ENCODE measurements at regions not wholly inside any gene's neighbourhood (a gene's known extent, or its start where the extent isn't known, plus 50 kb on each side); places are given as distances from the start of the nearest gene placed in this dataset.

DNA sequence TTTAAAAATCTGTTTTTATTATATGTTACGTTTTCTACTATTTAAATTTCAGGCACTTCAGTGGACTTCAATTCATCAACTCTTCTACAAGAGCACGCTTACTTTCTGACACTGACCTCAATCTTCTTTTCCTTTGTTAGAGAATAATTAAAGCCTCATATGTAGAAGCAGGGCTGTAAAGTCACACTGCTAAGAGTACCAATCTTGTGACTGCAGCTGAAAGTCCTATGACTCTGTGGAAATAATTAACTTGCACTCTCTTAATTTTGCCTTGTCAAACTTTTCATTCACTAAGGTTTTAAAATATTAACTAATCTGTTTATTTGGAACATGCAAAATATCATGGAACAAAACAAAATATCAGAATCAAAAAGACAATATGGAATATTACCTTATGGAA is 498.1 kb downstream of the PCDH10 start:
- H3K27me3 ChIP-seq (ENCODE audit: control insufficient read depth in 3 of 3, insufficient read depth in 3 of 3, low read depth in 1 of 3, low read length in 3 of 3), result no peaks in the 10 kb centered on the region
- no CpG with 5 or more reads among the region's 2 CpGs for WGBS, 2 donors (ENCODE audit: extremely low coverage in 2 of 2, insufficient read length in 2 of 2, insufficient replicate concordance in 1 of 2)
- H2BK120ac ChIP-seq (ENCODE audit: low read depth, low read length), result no peak overlapping the region
- no peak overlapping the region for H3K4ac ChIP-seq (ENCODE audit: low read length)
- no peak overlapping the region for H2BK5ac ChIP-seq (ENCODE audit: low read length)
- no peak for DNase-seq (ENCODE audit: low spot score)
- H3K14ac ChIP-seq (ENCODE audit: low read length), result no peak overlapping the region
- no peak overlapping the region for H3K9ac ChIP-seq (ENCODE audit: low read depth, low read length, poor library complexity)
- no peaks in the 10 kb centered on the region for H3K36me3 ChIP-seq (replicated peaks in 1 of 2; ENCODE audit: control insufficient read depth in 2 of 2, insufficient read depth in 2 of 2, low read length in 2 of 2)
- no peaks in the 10 kb centered on the region for H3K79me1 ChIP-seq (ENCODE audit: low read depth, low read length)
- H3K4me3 ChIP-seq (ENCODE audit: low read length in 2 of 2), result no peak overlapping the region
- H3K4me2 ChIP-seq (ENCODE audit: insufficient read depth, low read length, poor library complexity, severe bottlenecking), result no peak overlapping the region
- H4K8ac ChIP-seq (ENCODE audit: low read depth, low read length), result no peak overlapping the region
- H3K23ac ChIP-seq (ENCODE audit: low read depth, low read length, poor library complexity), result no peak overlapping the region
- H2AK5ac ChIP-seq (ENCODE audit: low read depth, low read length), result no peak overlapping the region
- no peaks in the 10 kb centered on the region for H3K9me3 ChIP-seq (replicated peaks in 1 of 2; ENCODE audit: control insufficient read depth in 2 of 2, insufficient read depth in 1 of 2, low read depth in 1 of 2, low read length in 2 of 2)
- H2BK15ac ChIP-seq (ENCODE audit: low read length), result no peak overlapping the region
- H3K18ac ChIP-seq (ENCODE audit: low read length), result no peak overlapping the region
- no peak overlapping the region for H2BK12ac ChIP-seq (ENCODE audit: low read length)
- no peaks in the 10 kb centered on the region for H3K4me1 ChIP-seq (ENCODE audit: control insufficient read depth in 2 of 2, insufficient read depth in 1 of 2, low read depth in 1 of 2, low read length in 2 of 2)
- H3K27ac ChIP-seq (replicated peaks; ENCODE audit: low read length), result no peak overlapping the region
- peak overlapping the region; percentile 53 for H2AFZ ChIP-seq (ENCODE audit: low read length)
- H4K91ac ChIP-seq (ENCODE audit: low read depth, low read length, poor library complexity), result no peak overlapping the region

DNA sequence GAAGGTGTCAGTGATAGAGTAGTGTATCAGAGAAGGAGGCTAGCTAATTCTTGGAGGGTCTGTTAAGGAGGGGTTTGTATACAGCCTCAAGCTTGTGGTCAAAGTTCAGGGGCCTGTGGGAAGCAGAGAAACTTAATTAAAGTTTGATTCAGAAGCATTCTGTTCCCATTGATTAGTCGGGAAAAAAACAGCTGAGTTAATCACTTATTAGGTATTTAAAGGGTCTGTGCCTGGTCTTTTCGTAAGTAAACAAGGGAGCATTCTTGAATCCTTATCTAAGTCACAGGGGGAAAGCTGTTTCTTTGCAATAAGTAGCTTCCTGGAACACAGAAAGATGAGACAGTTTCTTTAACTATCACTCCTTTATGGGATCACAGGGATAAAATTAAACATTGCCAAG is 492.1 kb downstream of the PCDH10 start:
- H2BK12ac ChIP-seq (ENCODE audit: low read length), result no peak overlapping the region
- H3K9me3 ChIP-seq (replicated peaks in 1 of 2; ENCODE audit: control insufficient read depth in 2 of 2, insufficient read depth in 1 of 2, low read depth in 1 of 2, low read length in 2 of 2), result peaks cover 0 to 1% of the 10 kb centered on the region in 2 donors
- H3K79me1 ChIP-seq (ENCODE audit: low read depth, low read length), result no peaks in the 10 kb centered on the region
- WGBS, 2 donors (ENCODE audit: extremely low coverage in 2 of 2, insufficient read length in 2 of 2, insufficient replicate concordance in 1 of 2), result no CpG with 5 or more reads among the region's 2 CpGs
- no peak overlapping the region for H3K4ac ChIP-seq (ENCODE audit: low read length)
- no peak overlapping the region for H2BK5ac ChIP-seq (ENCODE audit: low read length)
- no peaks in the 10 kb centered on the region for H3K36me3 ChIP-seq (replicated peaks in 1 of 2; ENCODE audit: control insufficient read depth in 2 of 2, insufficient read depth in 2 of 2, low read length in 2 of 2)
- H2AFZ ChIP-seq (ENCODE audit: low read length), result peak overlapping the region; percentile 85
- H3K27me3 ChIP-seq (ENCODE audit: control insufficient read depth in 3 of 3, insufficient read depth in 3 of 3, low read depth in 1 of 3, low read length in 3 of 3), result no peaks in the 10 kb centered on the region
- H3K9ac ChIP-seq (ENCODE audit: low read depth, low read length, poor library complexity), result no peak overlapping the region
- H3K18ac ChIP-seq (ENCODE audit: low read length), result no peak overlapping the region
- no peak overlapping the region for H2BK120ac ChIP-seq (ENCODE audit: low read depth, low read length)
- H3K14ac ChIP-seq (ENCODE audit: low read length), result no peak overlapping the region
- no peak overlapping the region for H3K4me3 ChIP-seq (ENCODE audit: low read length in 2 of 2)
- H3K4me2 ChIP-seq (ENCODE audit: insufficient read depth, low read length, poor library complexity, severe bottlenecking), result no peak overlapping the region
- no peak overlapping the region for H3K23ac ChIP-seq (ENCODE audit: low read depth, low read length, poor library complexity)
- H3K27ac ChIP-seq (replicated peaks; ENCODE audit: low read length), result peak overlapping the region; percentile 68
- peaks cover 0 to 11% of the 10 kb centered on the region in 2 donors for H3K4me1 ChIP-seq (ENCODE audit: control insufficient read depth in 2 of 2, insufficient read depth in 1 of 2, low read depth in 1 of 2, low read length in 2 of 2)
- H4K8ac ChIP-seq (ENCODE audit: low read depth, low read length), result no peak overlapping the region
- no peak overlapping the region for H2BK15ac ChIP-seq (ENCODE audit: low read length)
- H4K91ac ChIP-seq (ENCODE audit: low read depth, low read length, poor library complexity), result no peak overlapping the region
- peak; percentile 36 for DNase-seq (ENCODE audit: low spot score)
- H2AK5ac ChIP-seq (ENCODE audit: low read depth, low read length), result no peak overlapping the region

DNA sequence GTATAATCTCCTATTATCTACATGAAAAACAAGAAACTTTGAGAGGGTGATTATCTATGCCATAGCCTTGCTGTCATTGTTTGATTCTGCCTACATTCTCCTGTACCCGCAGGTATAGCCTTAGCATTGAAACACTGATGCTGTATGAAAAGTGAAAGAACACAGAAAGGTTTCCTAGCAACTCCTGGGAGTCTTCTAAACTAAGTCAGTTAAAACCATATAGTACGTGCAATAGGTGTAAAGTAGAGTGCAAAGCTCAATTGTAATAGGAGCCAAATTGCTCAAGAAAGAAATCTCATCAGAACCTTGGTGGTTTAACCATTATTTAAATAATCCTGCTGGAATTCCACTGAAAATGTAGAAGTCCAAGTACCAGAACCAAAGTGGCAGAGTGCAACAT is 489.7 kb downstream of the PCDH10 start:
- Histone ChIP-seq H3K23ac (ENCODE audit: low read depth, low read length, poor library complexity) (no peak overlapping the region), H3K14ac (ENCODE audit: low read length) (no peak overlapping the region), H2BK12ac (ENCODE audit: low read length) (no peak overlapping the region), H2AK5ac (ENCODE audit: low read depth, low read length) (no peak overlapping the region), H3K9ac (ENCODE audit: low read depth, low read length, poor library complexity) (no peak overlapping the region), H3K4me1 (ENCODE audit: control insufficient read depth in 2 of 2, insufficient read depth in 1 of 2, low read depth in 1 of 2, low read length in 2 of 2) (peaks cover 0 to 11% of the 10 kb centered on the region in 2 donors), H3K4me3 (ENCODE audit: low read length in 2 of 2) (no peak overlapping the region), H2BK5ac (ENCODE audit: low read length) (no peak overlapping the region), H4K8ac (ENCODE audit: low read depth, low read length) (no peak overlapping the region), H2BK120ac (ENCODE audit: low read depth, low read length) (no peak overlapping the region), H3K27me3 (ENCODE audit: control insufficient read depth in 3 of 3, insufficient read depth in 3 of 3, low read depth in 1 of 3, low read length in 3 of 3) (no peaks in the 10 kb centered on the region), H2AFZ (ENCODE audit: low read length) (no peak overlapping the region), H3K4me2 (ENCODE audit: insufficient read depth, low read length, poor library complexity, severe bottlenecking) (no peak overlapping the region), H3K27ac (replicated peaks; ENCODE audit: low read length) (no peak overlapping the region), H2BK15ac (ENCODE audit: low read length) (no peak overlapping the region), H3K9me3 (replicated peaks in 1 of 2; ENCODE audit: control insufficient read depth in 2 of 2, insufficient read depth in 1 of 2, low read depth in 1 of 2, low read length in 2 of 2) (peaks cover 0 to 6% of the 10 kb centered on the region in 2 donors), H3K36me3 (replicated peaks in 1 of 2; ENCODE audit: control insufficient read depth in 2 of 2, insufficient read depth in 2 of 2, low read length in 2 of 2) (no peaks in the 10 kb centered on the region), H3K4ac (ENCODE audit: low read length) (no peak overlapping the region), H3K79me1 (ENCODE audit: low read depth, low read length) (no peaks in the 10 kb centered on the region), H4K91ac (ENCODE audit: low read depth, low read length, poor library complexity) (no peak overlapping the region), H3K18ac (ENCODE audit: low read length) (no peak overlapping the region)
- no peak for DNase-seq (ENCODE audit: low spot score)
- no CpG with 5 or more reads among the region's 2 CpGs for WGBS, 2 donors (ENCODE audit: extremely low coverage in 2 of 2, insufficient read length in 2 of 2, insufficient replicate concordance in 1 of 2)

DNA sequence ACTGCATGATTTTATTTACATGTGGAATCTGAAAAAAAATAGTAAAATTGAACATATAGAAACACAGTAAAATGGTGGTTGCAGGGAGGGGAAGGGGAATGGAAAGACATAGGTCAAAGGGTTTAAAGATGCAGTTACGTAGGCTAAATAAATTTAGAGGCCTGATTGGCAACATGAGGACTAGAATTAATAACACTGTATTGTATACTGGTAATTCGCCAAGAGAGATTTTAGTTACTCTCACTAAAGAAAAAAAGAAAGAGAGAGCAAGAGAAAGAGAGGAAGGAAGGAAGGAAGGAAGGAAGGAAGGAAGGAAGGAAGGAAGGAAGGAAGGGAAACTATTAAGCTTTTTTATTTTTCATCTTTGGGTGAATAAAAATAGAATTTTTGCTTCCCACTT is 488.1 kb downstream of the PCDH10 start:
- H3K36me3 ChIP-seq (replicated peaks in 1 of 2; ENCODE audit: control insufficient read depth in 2 of 2, insufficient read depth in 2 of 2, low read length in 2 of 2), result no peaks in the 10 kb centered on the region

More for the DNA sequence above, 488.1 kb downstream of the PCDH10 start:
- H3K4me1 ChIP-seq (ENCODE audit: control insufficient read depth in 2 of 2, insufficient read depth in 1 of 2, low read depth in 1 of 2, low read length in 2 of 2), result peaks cover 0 to 11% of the 10 kb centered on the region in 2 donors
- no CpG with 5 or more reads among the region's 2 CpGs for WGBS, 2 donors (ENCODE audit: extremely low coverage in 2 of 2, insufficient read length in 2 of 2, insufficient replicate concordance in 1 of 2)
- H3K27ac ChIP-seq (replicated peaks; ENCODE audit: low read length), result no peak overlapping the region
- H2BK5ac ChIP-seq (ENCODE audit: low read length), result no peak overlapping the region
- no peak overlapping the region for H2AK5ac ChIP-seq (ENCODE audit: low read depth, low read length)
- no peak overlapping the region for H3K23ac ChIP-seq (ENCODE audit: low read depth, low read length, poor library complexity)
- no peak overlapping the region for H3K18ac ChIP-seq (ENCODE audit: low read length)
- H3K14ac ChIP-seq (ENCODE audit: low read length), result no peak overlapping the region
- no peak overlapping the region for H2BK12ac ChIP-seq (ENCODE audit: low read length)
- H2BK15ac ChIP-seq (ENCODE audit: low read length), result no peak overlapping the region
- no peaks in the 10 kb centered on the region for H3K79me1 ChIP-seq (ENCODE audit: low read depth, low read length)
- no peak overlapping the region for H4K8ac ChIP-seq (ENCODE audit: low read depth, low read length)
- no peak overlapping the region for H3K9ac ChIP-seq (ENCODE audit: low read depth, low read length, poor library complexity)
- no peak overlapping the region for H2BK120ac ChIP-seq (ENCODE audit: low read depth, low read length)
- no peak overlapping the region for H3K4me3 ChIP-seq (ENCODE audit: low read length in 2 of 2)
- no peak overlapping the region for H3K4me2 ChIP-seq (ENCODE audit: insufficient read depth, low read length, poor library complexity, severe bottlenecking)
- H2AFZ ChIP-seq (ENCODE audit: low read length), result no peak overlapping the region
- no peak overlapping the region for H3K4ac ChIP-seq (ENCODE audit: low read length)
- no peak for DNase-seq (ENCODE audit: low spot score)
- H3K9me3 ChIP-seq (replicated peaks in 1 of 2; ENCODE audit: control insufficient read depth in 2 of 2, insufficient read depth in 1 of 2, low read depth in 1 of 2, low read length in 2 of 2), result peaks cover 0 to 6% of the 10 kb centered on the region in 2 donors
- H3K27me3 ChIP-seq (ENCODE audit: control insufficient read depth in 3 of 3, insufficient read depth in 3 of 3, low read depth in 1 of 3, low read length in 3 of 3), result no peaks in the 10 kb centered on the region
- no peak overlapping the region for H4K91ac ChIP-seq (ENCODE audit: low read depth, low read length, poor library complexity)
